HG03457 (cell line): ENCODE measurements at regions not wholly inside any gene's neighbourhood (a gene's known extent, or its start where the extent isn't known, plus 50 kb on each side); places are given as distances from the start of the nearest gene placed in this dataset.
"Not testable (repeated sequence)": the region's sequence is repeated elsewhere in the genome, so short reads cannot be mapped to it uniquely, and the experiment has no call there.

Experiments
- ATAC-seq: cut with Tn5 transposase; IDR thresholded peaks from one replicate; pipeline ENCODE4 v1.9.1; 2021; ENCODE audit warnings: moderate number of reproducible peaks; ENCODE audit not compliant: unreplicated experiment

GRCh38 chr6:105564121-105564902 lies 161.4 kb upstream of the PREP start:
- no peak for ATAC-seq

- ATAC-seq, result no peak
These were observed 159.1 kb upstream of the PREP start for GRCh38 chr6:105562027-105562426.

- no peak for ATAC-seq
These were observed 158.6 kb upstream of the PREP start for GRCh38 chr6:105561486-105561885.

- peak; percentile 92 for ATAC-seq
These were observed 157.8 kb upstream of the PREP start for GRCh38 chr6:105560611-105561066.

GRCh38 chr6:105557291-105557690 lies 154.4 kb upstream of the PREP start:
- ATAC-seq, result no peak

GRCh38 chr6:105553171-105553570 lies 150.3 kb upstream of the PREP start:
- no peak for ATAC-seq

- no peak for ATAC-seq
These were observed 148.2 kb upstream of the PREP start for GRCh38 chr6:105550955-105551620.

- no peak for ATAC-seq
These were observed 143.9 kb upstream of the PREP start for GRCh38 chr6:105546754-105547153.

GRCh38 chr6:105545947-105546731 lies 143.3 kb upstream of the PREP start:
- no peak for ATAC-seq

GRCh38 chr6:105545228-105545920 lies 142.5 kb upstream of the PREP start:
- no peak for ATAC-seq

GRCh38 chr6:105539911-105540310 lies 137.0 kb upstream of the PREP start:
- no peak for ATAC-seq

GRCh38 chr6:105537981-105538578 lies 135.2 kb upstream of the PREP start:
- ATAC-seq, result no peak

- ATAC-seq, result no peak
These were observed 134.1 kb upstream of the PREP start for GRCh38 chr6:105536961-105537360.

GRCh38 chr6:105533301-105533700 lies 130.4 kb upstream of the PREP start:
- ATAC-seq, result no peak

- no peak for ATAC-seq
These were observed 123.5 kb upstream of the PREP start for GRCh38 chr6:105526225-105526872.

- no peak for ATAC-seq
These were observed 119.9 kb upstream of the PREP start for GRCh38 chr6:105522626-105523322.

- ATAC-seq, result no peak
These were observed 117.1 kb upstream of the PREP start for GRCh38 chr6:105519954-105520353.

- not testable (repeated sequence) for ATAC-seq
These were observed 116.1 kb upstream of the PREP start for GRCh38 chr6:105518993-105519392.

- no peak for ATAC-seq
These were observed 112.2 kb upstream of the PREP start for GRCh38 chr6:105515054-105515453.
